CD4-positive, alpha-beta T cell treated with Interleukin-1 beta for 1 hour (primary cell): ENCODE measurements at regions not wholly inside any gene's neighbourhood (a gene's known extent, or its start where the extent isn't known, plus 50 kb on each side); places are given as distances from the start of the nearest gene placed in this dataset.

ENCODE experiments used
- DNase-seq, 2 donors: peaks; one replicate each; pipeline ENCODE4 v3.0.0-alpha.2; 2020 to 2022

- no peak for DNase-seq
Observed at GRCh38 chr20:6657904-6658303, 109.6 kb upstream of the BMP2 start.

GRCh38 chr20:6657111-6657510, 110.4 kb upstream of the BMP2 start:
- no peak for DNase-seq

GRCh38 chr20:6654513-6655252, 112.8 kb upstream of the BMP2 start:
- DNase-seq: no peak

- DNase-seq: no peak
Observed at GRCh38 chr20:6651561-6651960, 115.9 kb upstream of the BMP2 start.

GRCh38 chr20:6651016-6651415, 116.5 kb upstream of the BMP2 start:
- no peak for DNase-seq

GRCh38 chr20:6646021-6646636, 121.4 kb upstream of the BMP2 start:
- DNase-seq: no peak

- DNase-seq: no peak
Observed at GRCh38 chr20:6644813-6645628, 122.5 kb upstream of the BMP2 start.

- DNase-seq: no peak
Observed at GRCh38 chr20:6641012-6641411, 126.5 kb upstream of the BMP2 start.

- DNase-seq: no peak
Observed at GRCh38 chr20:6637160-6637579, 130.3 kb upstream of the BMP2 start.

- DNase-seq: no peak
Observed at GRCh38 chr20:6636209-6637159, 131.0 kb upstream of the BMP2 start.

GRCh38 chr20:6635034-6635736, 132.3 kb upstream of the BMP2 start:
- no peak for DNase-seq

- DNase-seq: no peak
Observed at GRCh38 chr20:6632187-6632586, 135.3 kb upstream of the BMP2 start.

- DNase-seq: no peak
Observed at GRCh38 chr20:6630514-6630913, 137.0 kb upstream of the BMP2 start.

GRCh38 chr20:6629564-6629963, 137.9 kb upstream of the BMP2 start:
- no peak for DNase-seq

GRCh38 chr20:6626805-6627204, 140.7 kb upstream of the BMP2 start:
- DNase-seq: no peak

GRCh38 chr20:6623989-6624388, 143.5 kb upstream of the BMP2 start:
- DNase-seq: no peak

GRCh38 chr20:6622041-6622440, 145.4 kb upstream of the BMP2 start:
- DNase-seq: no peak

- DNase-seq: no peak
Observed at GRCh38 chr20:6618051-6618450, 149.4 kb upstream of the BMP2 start.

- no peak for DNase-seq
Observed at GRCh38 chr20:6616421-6616820, 151.1 kb upstream of the BMP2 start.

GRCh38 chr20:6614836-6615235, 152.7 kb upstream of the BMP2 start:
- DNase-seq: no peak

GRCh38 chr20:6613280-6613861, 154.1 kb upstream of the BMP2 start:
- DNase-seq: no peak

- no peak for DNase-seq
Observed at GRCh38 chr20:6612606-6612923, 154.9 kb upstream of the BMP2 start.
